Chondrocyte (in vitro differentiated cells): ENCODE measurements at regions not wholly inside any gene's neighbourhood (a gene's known extent, or its start where the extent isn't known, plus 50 kb on each side); places are given as distances from the start of the nearest gene placed in this dataset.

Experiments used
- DNase-seq: peaks from one replicate; pipeline ENCODE4 v3.0.0; 2021; ENCODE audit warnings: mixed read lengths, low spot score
- H3K27ac Mint-ChIP-seq: one replicate; pipeline ENCODE4 v1.8.0; 2021; ENCODE audit warnings: mild to moderate bottlenecking, moderate library complexity, mixed read lengths; ENCODE audit not compliant: unreplicated experiment
- H3K27me3 Mint-ChIP-seq: 2 replicates; pipeline ENCODE4 v1.8.0; 2021; ENCODE audit warnings: low read depth, mixed read lengths
- H3K36me3 Mint-ChIP-seq: 2 replicates; pipeline ENCODE4 v1.8.0; 2021; ENCODE audit warnings: low read depth, mixed read lengths
- H3K4me1 Mint-ChIP-seq: 2 replicates; pipeline ENCODE4 v1.8.0; 2021; ENCODE audit warnings: low read depth, mild to moderate bottlenecking, mixed read lengths
- H3K4me3 Mint-ChIP-seq: one replicate; pipeline ENCODE4 v1.8.0; 2021; ENCODE audit warnings: mild to moderate bottlenecking, moderate library complexity, mixed read lengths; ENCODE audit not compliant: unreplicated experiment
- H3K9me3 Mint-ChIP-seq: 2 replicates; pipeline ENCODE4 v1.8.0; 2021; ENCODE audit warnings: low read depth, mixed read lengths
- TF ChIP-seq, protein P1 (sequence below): fragments of 200-600 bp; sonication (generic); IDR thresholded peaks from 2 replicates; pipeline ENCODE4 v1.5.0; 2021; ENCODE audit warnings: antibody characterized with exemption, mild to moderate bottlenecking, moderate library complexity

DNA sequence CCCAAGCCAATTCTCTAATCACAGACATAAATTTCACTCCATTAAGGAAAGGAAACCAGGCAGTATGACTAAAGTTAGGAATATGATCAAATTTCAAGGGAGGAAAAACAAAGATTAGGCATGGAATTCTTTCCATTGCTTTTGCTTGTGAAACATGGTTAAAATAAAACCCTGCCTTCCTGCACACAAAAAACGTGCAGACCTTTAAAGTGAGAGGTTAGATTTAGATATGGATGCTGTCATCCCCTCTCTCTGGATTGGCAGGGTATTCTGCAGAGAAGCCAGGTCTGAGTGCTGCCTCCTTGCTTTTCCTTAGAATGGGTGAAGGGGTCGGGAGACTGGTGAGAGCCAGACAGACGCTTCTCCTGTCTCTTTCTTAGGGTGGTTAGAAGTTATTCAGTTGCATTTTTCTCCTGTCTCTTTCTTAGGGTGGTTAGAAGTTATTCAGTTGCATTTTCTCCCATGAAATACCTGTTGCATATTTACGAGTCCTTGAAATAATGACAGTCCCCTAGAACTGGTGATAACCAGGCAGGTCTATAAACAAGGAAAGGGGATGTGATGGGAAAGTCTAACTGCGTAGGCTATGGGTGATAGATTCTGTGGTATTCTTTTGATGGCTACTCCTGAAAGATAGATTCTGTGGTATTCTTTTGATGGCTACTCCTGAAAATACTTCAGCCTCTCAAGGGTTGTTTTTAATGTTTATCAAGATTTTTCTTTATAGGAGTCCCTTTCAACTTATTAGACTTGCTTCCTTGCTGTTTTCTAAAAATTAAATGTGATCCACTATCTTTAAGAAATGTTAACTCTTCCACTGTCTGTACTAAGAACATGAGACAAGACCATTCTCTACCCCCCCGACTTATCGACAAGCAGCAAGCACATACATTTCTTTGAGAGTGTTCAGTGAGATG is 163.6 kb downstream of the SPRY1 start:
- peaks cover 47% of the 10 kb centered on the region for H3K4me1 Mint-ChIP-seq
- no peaks in the 10 kb centered on the region for H3K27me3 Mint-ChIP-seq
- H3K27ac Mint-ChIP-seq, result peak overlapping the region; percentile 83
- TF ChIP-seq, protein P1, sequence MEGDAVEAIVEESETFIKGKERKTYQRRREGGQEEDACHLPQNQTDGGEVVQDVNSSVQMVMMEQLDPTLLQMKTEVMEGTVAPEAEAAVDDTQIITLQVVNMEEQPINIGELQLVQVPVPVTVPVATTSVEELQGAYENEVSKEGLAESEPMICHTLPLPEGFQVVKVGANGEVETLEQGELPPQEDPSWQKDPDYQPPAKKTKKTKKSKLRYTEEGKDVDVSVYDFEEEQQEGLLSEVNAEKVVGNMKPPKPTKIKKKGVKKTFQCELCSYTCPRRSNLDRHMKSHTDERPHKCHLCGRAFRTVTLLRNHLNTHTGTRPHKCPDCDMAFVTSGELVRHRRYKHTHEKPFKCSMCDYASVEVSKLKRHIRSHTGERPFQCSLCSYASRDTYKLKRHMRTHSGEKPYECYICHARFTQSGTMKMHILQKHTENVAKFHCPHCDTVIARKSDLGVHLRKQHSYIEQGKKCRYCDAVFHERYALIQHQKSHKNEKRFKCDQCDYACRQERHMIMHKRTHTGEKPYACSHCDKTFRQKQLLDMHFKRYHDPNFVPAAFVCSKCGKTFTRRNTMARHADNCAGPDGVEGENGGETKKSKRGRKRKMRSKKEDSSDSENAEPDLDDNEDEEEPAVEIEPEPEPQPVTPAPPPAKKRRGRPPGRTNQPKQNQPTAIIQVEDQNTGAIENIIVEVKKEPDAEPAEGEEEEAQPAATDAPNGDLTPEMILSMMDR, result peak; percentile 24
- no peak for DNase-seq
- peak overlapping the region; percentile 1 for H3K4me3 Mint-ChIP-seq
- no peaks in the 10 kb centered on the region for H3K36me3 Mint-ChIP-seq
- no peaks in the 10 kb centered on the region for H3K9me3 Mint-ChIP-seq

DNA sequence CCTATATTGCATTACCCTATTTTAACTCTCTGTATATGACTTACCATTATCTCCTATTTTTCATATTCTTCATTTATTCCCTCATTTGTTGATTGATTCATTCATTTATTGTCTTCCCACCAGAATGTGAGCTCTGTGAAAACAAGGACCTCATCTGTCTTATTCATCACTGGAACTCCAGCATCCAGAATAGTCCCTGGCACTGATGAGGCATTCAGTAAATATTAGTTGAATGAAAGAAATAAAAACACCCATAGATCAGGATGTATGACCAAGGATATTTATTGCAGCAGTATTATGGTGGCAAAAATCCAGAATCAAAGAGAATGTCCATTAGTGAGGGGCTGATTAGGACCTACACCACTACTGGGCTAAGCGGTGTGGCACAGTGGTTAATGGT is 164.9 kb downstream of the SPRY1 start:
- no peak for DNase-seq
- TF ChIP-seq, protein P1, result no peak

DNA sequence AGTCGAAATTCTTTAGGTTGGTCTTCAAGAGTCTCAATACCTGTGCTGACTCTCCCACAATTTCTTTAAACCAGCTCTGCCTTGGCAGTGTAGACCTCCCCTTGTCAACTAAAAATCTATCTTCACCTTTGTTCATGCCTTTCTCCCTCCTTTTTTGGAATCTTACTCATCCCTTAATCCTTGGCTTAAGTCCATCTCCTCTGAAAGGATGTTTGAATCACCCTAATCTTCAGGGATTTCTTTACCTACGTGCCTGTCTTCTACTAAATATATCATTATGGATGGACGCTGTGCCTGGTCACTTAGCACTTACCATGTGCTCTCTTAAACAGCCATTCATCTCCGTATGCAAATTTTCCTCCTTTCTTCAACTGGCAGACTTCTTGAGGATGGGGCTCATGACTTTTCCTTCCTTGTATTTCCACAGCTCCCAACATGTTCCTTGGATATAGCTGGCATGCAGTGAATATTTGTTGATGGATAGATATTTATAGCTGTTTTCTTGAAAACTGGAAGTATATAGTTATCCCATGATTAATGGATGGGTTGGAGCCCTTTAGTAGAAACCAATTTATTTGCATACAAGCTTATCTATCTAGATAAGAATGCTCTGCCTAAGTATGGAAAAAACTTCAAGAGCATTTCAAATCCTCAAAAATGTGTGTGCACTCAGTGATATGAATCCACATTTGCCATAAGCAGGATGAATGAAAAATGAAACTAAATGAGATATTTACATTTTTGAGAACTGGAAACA is 166.6 kb downstream of the SPRY1 start:
- peaks cover 6% of the 10 kb centered on the region for H3K36me3 Mint-ChIP-seq
- H3K27ac Mint-ChIP-seq, result no peak overlapping the region
- no peak overlapping the region for H3K4me3 Mint-ChIP-seq
- H3K27me3 Mint-ChIP-seq, result no peaks in the 10 kb centered on the region
- TF ChIP-seq, protein P1, result no peak
- peaks cover 18% of the 10 kb centered on the region for H3K9me3 Mint-ChIP-seq
- H3K4me1 Mint-ChIP-seq, result peaks cover 31% of the 10 kb centered on the region
- DNase-seq, result no peak

More for the DNA sequence above, 164.9 kb downstream of the SPRY1 start:
- no peaks in the 10 kb centered on the region for H3K27me3 Mint-ChIP-seq
- no peak overlapping the region for H3K4me3 Mint-ChIP-seq
- H3K27ac Mint-ChIP-seq, result no peak overlapping the region
- H3K36me3 Mint-ChIP-seq, result no peaks in the 10 kb centered on the region
- peaks cover 5% of the 10 kb centered on the region for H3K9me3 Mint-ChIP-seq
- H3K4me1 Mint-ChIP-seq, result peaks cover 34% of the 10 kb centered on the region

DNA sequence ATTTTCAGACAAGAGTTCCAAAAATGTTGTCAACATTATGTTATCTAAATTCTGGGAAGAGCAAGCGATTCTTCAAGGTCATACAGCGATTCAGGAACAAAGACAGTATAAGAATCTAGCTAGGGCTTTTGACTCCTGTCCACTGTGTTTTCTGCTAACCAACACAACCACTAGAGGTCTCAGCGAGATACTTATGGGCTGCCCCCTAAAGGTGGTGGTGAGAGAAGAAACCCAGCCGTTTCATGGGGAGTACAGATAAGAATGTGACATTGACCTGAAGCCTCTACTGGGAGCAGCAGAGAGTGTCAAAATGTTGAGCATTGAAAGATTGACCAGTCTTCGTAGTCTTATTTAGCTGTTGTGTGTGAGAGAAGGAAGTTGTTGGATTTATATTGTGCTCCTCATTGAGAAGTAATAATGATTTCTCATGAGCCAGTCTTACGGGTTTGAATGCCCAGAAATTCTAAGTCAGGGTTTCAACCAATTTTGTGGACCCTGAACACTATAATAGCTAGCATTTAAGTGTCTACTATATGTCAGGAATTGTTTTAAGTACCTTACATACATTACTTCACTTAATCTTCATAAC is 168.3 kb downstream of the SPRY1 start:
- H3K27me3 Mint-ChIP-seq, result no peaks in the 10 kb centered on the region
- H3K27ac Mint-ChIP-seq, result no peak overlapping the region
- TF ChIP-seq, protein P1, result peak; percentile 85
- peaks cover 18% of the 10 kb centered on the region for H3K9me3 Mint-ChIP-seq
- H3K4me1 Mint-ChIP-seq, result peaks cover 19% of the 10 kb centered on the region
- no peak overlapping the region for H3K4me3 Mint-ChIP-seq
- DNase-seq, result no peak
- peaks cover 6% of the 10 kb centered on the region for H3K36me3 Mint-ChIP-seq

DNA sequence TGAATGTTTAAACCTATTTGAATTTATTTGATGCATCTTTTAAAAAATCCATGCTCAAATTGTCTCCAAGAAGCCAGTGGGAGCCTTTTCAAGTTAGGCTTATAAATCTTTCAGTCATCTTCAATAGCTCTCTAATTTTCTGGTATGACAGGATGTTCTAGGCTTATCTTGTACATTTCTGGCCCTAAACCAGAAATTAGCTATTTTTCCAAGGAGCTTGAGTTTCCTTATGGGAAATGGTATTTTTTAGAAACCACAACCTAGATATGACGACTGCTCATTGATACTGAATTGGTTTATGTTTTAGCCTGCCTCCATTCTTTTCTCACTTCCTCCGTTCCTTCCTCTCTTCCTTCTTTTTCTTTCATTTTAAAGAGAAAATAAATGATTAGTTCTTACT is 172.3 kb downstream of the SPRY1 start:
- TF ChIP-seq, protein P1, result no peak
- Mint-ChIP-seq H3K4me3 (no peak overlapping the region), H3K27ac (no peak overlapping the region), H3K36me3 (peaks cover 6% of the 10 kb centered on the region), H3K4me1 (no peaks in the 10 kb centered on the region), H3K27me3 (no peaks in the 10 kb centered on the region), H3K9me3 (peaks cover 21% of the 10 kb centered on the region)
- DNase-seq, result no peak
